GM19395 (cell line): ENCODE measurements at regions not wholly inside any gene's neighbourhood (a gene's known extent, or its start where the extent isn't known, plus 50 kb on each side); places are given as distances from the start of the nearest gene placed in this dataset.

Experiments
- ATAC-seq: cut with Tn5 transposase; IDR thresholded peaks from one replicate; pipeline ENCODE4 v1.9.1; 2021; ENCODE audit warnings: mild to moderate bottlenecking, moderate library complexity; ENCODE audit not compliant: unreplicated experiment

DNA sequence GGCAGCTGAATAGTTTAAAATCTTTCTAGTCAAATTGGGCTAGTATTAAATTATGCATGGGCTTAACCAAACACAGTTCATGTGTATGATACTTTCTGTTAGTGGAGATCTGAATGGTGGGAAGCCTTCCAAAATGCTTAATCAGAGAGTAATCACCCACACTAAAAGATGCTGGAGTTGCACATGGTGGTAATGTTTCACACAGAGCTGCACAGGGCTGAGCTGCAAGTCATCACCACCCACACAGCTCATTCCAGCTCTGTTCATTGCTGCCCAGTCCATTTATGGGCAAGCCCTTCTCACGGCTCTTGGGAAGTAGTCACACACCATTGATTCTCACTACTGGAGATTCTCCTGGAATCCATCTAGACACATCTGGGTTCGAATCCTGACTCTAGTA lies 351.5 kb upstream of the KCNN2 start:
- ATAC-seq, result no peak

DNA sequence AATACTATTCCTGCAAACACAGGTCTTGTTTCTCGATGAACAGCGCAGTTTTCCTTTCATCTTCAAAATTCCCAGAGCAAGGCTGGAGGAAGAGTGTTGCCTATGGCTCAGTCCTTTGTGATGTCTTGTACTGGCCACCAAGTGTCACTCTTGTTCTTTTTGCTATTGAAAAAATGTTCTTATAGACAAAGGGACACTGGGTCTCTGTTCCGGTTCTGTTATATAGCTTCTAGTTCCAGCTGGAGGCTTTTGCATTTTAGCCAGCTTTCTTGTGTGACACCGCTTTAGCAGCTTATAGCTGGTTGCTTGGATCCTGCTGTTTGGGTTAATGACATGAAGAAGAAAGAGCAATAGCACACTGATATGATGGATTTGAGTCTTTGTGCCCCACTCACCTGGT lies 343.7 kb upstream of the KCNN2 start:
- no peak for ATAC-seq

- no peak for ATAC-seq
Measured at GRCh38 chr5:114038756-114039155, 323.1 kb upstream of the KCNN2 start.

DNA sequence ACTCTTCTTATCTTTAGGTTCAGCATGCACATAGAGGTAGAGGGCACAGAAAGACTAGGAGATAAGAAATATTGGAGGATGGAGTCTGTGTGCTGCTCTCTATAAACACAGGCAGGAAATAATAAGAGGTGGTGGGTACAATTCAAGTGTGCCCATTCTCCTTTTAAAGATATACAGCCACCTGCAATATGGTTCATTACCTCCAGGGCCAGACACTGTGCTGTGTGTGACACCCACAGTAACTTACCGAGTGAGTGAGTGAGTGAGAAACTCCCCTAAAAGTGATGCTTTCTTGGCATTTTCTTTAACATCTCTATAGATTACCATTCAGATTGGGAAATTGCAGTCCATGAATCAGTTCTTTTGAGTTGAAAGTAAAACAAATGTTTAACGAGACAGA lies 311.8 kb upstream of the KCNN2 start:
- no peak for ATAC-seq

GRCh38 chr5:114053372-114053771 lies 308.5 kb upstream of the KCNN2 start:
- no peak for ATAC-seq

GRCh38 chr5:114054594-114054993 lies 307.3 kb upstream of the KCNN2 start:
- no peak for ATAC-seq

GRCh38 chr5:114055318-114056184 lies 306.3 kb upstream of the KCNN2 start:
- ATAC-seq, result no peak

- ATAC-seq, result no peak
Measured at GRCh38 chr5:114056185-114056538, 305.7 kb upstream of the KCNN2 start.

DNA sequence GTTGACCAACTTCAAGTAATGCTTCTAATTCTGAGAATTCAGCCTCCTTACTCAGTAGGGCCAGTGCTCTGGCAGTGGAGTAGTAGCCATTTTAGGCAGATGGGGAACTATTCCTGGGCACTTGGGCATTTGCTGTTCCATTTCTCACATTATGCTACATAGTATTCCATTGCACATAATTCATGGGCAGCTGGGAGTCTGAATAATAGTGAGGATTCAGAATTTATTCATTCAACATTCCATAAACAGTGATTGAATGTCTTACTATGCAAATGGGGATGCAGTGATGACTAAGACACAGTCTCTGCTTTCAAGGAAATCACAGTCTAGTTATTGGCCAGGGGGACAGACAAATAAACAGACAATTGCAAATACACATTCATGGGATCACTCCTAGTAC lies 301.0 kb upstream of the KCNN2 start:
- no peak for ATAC-seq

DNA sequence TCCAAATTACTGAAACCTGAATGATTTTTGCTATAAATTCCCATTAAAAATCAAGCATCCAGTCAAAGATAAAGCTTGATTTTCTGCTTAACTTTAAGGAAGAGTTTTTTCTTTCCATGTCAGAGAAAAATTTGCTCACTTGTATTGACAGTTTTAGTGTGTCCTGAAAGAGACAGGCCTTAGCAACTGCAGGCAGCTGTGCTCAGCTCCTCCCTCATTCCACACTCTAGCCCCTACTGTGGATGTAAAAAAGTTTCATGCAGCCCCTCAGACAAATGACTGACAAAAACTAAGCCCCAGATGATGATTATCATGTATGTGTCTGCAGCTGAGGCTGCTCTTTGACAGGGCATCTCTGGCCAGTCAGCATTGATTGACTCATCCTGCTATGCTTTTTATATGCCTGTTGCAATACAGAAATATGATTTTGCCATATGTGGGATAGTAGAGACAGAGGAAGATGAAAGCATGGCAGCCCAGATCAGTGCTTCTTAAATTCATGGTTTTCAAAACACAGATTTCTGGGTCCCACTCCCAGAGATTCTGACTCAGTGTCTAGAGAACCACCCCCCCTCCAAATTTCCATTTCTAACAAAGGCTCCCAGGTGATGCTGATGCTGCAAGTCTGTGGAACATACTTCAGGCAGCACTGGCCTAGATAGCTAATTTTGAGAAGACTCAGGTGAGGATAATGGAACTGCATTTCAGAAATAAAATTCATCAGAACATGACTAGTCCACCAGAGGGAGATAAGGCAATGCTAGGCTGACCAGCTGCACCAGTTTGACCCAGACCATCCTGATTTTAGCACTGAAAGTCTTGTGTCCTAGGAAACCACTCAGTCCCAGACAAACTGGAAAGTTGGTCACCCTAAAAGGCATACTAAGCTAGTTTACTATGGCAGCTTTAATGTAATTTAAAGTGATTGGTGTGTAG lies 298.7 kb upstream of the KCNN2 start:
- no peak for ATAC-seq

GRCh38 chr5:114065912-114066311 lies 296.0 kb upstream of the KCNN2 start:
- no peak for ATAC-seq

DNA sequence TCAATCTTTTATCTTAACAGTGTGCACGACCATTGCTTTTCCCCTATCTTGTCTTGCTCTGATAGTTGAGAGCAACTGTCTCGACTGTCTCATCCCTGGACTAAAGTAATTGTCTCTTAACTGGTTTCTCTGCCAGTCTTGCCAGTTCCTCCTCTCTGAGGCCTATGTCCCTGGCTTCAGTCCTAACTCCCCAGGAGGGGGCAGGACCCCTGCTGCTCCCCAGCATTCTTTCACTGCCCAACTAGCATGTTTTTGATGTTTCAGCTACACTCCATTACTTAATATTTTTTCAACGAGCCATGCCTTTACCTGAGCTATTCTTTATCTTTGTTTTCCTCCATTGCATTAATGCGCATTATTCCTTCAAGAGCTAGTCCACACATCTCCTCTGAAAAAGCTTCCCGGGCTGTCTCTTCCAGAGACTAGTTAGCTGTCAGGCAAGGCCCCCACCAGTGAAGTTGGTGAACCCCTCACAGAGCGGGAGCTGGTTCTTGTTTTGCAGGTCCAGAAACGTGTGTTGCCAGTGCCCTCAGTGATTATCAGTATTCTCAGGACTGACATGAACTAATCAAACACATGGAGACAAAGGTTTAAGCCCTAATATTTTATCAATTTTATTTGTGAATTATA lies 291.7 kb upstream of the KCNN2 start:
- no peak for ATAC-seq

GRCh38 chr5:114089259-114089658 lies 272.6 kb upstream of the KCNN2 start:
- no peak for ATAC-seq

DNA sequence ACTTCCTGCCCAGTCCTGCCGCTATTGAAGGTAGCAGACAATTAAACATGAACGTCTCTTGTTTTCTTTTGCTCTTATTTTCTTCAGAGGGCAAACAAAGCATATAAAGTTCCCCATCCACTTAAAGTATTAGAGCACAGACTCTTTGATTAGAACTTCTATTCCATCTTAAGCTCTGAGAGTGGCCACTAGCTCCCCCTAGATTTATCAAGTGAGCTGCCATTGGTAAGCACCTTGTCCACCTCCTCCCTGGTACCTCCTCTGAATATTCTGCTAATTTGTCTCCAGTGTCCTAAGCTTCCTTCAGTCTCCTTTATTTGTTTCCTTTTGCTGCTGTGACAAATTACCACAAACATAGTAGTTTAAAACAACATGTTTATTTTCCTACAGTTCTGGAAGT lies 264.3 kb upstream of the KCNN2 start:
- no peak for ATAC-seq

- ATAC-seq, result no peak
Measured at GRCh38 chr5:114099161-114099560, 262.7 kb upstream of the KCNN2 start.

GRCh38 chr5:114101153-114101552 lies 260.7 kb upstream of the KCNN2 start:
- ATAC-seq, result no peak

DNA sequence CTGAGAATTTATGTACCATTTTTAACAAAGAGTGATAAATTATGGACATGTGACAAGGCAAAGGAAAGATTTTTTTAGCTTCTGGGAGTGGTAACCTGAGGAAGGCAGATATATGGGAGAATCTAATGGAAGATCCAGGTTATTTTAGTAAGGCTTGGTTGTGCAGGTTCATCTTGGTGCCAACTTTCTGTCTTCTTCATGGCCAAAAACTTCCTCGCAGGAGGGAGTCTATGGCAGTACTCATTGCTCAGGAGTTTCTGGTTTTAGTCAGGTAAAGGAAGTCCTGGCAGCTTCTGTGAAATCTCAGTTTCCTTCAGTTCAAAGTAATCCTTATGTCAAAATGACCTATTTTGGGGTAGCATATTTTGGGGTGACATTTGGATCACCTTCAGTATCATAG lies 248.3 kb upstream of the KCNN2 start:
- ATAC-seq, result no peak

DNA sequence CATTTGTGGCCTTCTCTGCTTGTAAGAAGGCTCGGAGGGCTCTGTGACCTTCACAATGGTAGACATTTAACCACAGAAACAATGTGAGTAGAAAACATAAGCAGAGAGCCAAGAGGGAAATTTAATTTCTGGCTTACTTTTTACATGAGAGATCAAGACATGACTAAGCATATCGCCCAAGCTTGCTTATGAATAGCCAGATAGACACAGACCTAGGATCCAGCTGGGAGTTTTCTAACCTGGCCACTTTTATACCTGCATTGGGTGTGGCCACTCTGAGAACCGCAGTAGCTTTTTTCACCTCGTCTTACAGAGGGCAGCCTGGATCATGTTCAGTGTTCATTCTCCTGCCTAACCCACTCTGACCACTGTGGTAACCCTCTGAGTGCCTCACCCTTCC lies 244.9 kb upstream of the KCNN2 start:
- no peak for ATAC-seq

DNA sequence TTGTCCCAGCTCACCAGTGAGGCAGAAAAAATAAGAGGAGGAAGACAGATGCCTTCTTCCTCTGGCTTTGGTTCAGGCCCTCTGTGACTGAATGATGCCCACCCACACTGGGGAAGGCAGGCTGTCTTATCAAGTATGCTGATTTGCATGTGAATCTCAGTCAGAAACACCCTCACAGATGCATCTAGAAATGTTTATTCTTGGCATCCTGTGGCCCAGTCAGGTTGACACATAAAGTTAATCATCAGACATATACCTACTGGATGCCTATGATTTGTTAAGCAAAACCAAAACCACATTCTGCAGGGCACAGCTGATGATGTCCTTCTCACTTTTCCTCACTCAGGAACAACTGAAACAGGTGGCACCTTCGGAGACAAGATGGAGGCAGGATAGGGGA lies 243.4 kb upstream of the KCNN2 start:
- no peak for ATAC-seq

DNA sequence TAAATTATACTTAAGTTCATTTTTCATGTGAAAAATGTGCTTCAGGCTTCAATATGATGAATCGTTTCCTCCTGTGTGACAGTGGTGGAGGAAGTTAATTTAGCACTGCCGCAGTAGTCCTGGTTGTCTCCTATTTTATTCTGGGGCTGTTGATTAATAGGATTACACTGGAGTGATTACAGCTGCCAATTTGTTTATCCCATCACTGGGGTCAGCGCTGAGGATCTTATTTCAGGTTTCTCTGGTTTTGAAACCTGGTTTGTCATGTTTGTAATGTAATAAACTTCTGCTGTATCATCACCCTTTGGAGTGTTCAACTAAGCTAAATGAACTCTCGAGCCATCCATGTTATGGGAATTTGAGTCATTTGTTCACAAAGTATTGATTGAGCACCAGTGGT lies 241.7 kb upstream of the KCNN2 start:
- no peak for ATAC-seq

- no peak for ATAC-seq
Measured at GRCh38 chr5:114122852-114123251, 239.0 kb upstream of the KCNN2 start.

DNA sequence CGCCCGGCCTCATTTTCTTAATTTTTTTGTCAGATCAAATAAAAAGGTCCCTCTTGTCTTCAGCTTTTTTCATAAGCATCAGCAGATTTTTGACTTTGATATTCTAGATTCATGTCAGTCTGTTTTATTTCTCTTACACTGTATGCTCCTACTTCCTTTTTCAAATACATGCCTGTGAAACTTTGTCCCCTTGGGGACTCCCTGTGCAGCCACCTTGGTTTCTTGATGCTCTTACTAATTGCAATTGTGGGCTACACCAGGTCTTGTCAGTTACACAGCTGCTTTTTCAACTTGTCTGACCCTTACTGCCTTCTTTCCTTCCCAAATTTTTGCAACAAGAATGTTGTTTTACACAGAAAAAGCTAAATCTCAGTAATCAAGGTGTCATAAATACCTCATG lies 238.2 kb upstream of the KCNN2 start:
- no peak for ATAC-seq
